AG04450 (cell line): ENCODE measurements at regions not wholly inside any gene's neighbourhood (a gene's known extent, or its start where the extent isn't known, plus 50 kb on each side); places are given as distances from the start of the nearest gene placed in this dataset.
A peak's percentile ranks its signal among the peaks of the same experiment; 100 is the strongest.

Source experiments
- CTCF ChIA-PET: fragments of 300-600, 350-600 bp; formaldehyde crosslinking; extraction: SDS; loops from one replicate; lab custom pipeline; 2022; ENCODE audit warnings: antibody characterized with exemption, inconsistent platforms; lab: Charles Lee
- POLR2A ChIA-PET: fragments of 350-600 bp; formaldehyde crosslinking; extraction: SDS; loops from one replicate; lab custom pipeline; 2021; ENCODE audit warnings: antibody characterized with exemption, inconsistent platforms; lab: Yijun Ruan, JAX
- DNase-seq: peaks from one replicate; pipeline ENCODE4 v3.0.0-alpha.2; 2011; ENCODE audit warnings: low read depth, low spot score
- H3K27ac ChIP-seq: one replicate; pipeline ENCODE4 v1.5.1; 2012; ENCODE audit warnings: low read depth, low read length, control low read depth
- H3K27me3 ChIP-seq: one replicate; pipeline ENCODE4 v1.6.0; 2012; ENCODE audit warnings: low read length; ENCODE audit not compliant: control insufficient read depth, insufficient read depth
- H3K4me3 ChIP-seq: 2 replicates; pipeline ENCODE4 v1.5.1; 2011; ENCODE audit warnings: mild to moderate bottlenecking, low read depth, low read length, control low read depth
- H3K9me3 ChIP-seq: 2 replicates; pipeline ENCODE4 v1.5.1; 2012; ENCODE audit warnings: low read length; ENCODE audit not compliant: control insufficient read depth, insufficient read depth
- TF ChIP-seq, protein P1 (sequence below): IDR thresholded peaks from 2 replicates; pipeline ENCODE4 v1.5.1; 2011; ENCODE audit warnings: low read depth, low read length, control low read depth, inconsistent platforms

DNA sequence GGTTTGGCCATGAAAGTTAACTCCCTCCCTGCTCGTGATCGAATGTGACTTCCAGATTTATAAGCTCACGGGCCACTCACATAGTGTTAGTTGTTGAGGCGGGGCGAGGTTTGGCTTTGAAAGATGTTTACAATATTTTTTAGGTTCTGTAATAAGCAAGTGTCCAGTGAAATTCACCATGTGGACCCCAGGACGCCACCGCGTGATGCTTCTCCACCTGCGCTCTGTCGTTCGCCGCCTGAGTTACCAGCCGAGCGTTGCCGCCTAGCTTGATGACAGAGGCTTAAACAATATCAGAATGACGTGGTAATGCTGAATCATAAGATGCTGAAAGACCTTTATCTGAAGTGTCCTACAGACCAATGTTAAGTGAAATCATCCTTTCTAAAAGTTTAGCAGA is 241.0 kb downstream of the MYLK4 start:
- Histone ChIP-seq H3K9me3 (no peaks in the 10 kb centered on the region), H3K27me3 (peaks cover 48% of the 10 kb centered on the region), H3K4me3 (peak overlapping the region; percentile 42), H3K27ac (no peak overlapping the region)
- ChIA-PET POLR2A (no interaction called here), CTCF (interaction anchor here (0.8 kb wide), 1 partner anchor 125 kb away, joined by 3 read pairs; no protein-coding TSS in a partner anchor)
- no peak for DNase-seq
- TF ChIP-seq, protein P1, sequence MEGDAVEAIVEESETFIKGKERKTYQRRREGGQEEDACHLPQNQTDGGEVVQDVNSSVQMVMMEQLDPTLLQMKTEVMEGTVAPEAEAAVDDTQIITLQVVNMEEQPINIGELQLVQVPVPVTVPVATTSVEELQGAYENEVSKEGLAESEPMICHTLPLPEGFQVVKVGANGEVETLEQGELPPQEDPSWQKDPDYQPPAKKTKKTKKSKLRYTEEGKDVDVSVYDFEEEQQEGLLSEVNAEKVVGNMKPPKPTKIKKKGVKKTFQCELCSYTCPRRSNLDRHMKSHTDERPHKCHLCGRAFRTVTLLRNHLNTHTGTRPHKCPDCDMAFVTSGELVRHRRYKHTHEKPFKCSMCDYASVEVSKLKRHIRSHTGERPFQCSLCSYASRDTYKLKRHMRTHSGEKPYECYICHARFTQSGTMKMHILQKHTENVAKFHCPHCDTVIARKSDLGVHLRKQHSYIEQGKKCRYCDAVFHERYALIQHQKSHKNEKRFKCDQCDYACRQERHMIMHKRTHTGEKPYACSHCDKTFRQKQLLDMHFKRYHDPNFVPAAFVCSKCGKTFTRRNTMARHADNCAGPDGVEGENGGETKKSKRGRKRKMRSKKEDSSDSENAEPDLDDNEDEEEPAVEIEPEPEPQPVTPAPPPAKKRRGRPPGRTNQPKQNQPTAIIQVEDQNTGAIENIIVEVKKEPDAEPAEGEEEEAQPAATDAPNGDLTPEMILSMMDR, result no peak

DNA sequence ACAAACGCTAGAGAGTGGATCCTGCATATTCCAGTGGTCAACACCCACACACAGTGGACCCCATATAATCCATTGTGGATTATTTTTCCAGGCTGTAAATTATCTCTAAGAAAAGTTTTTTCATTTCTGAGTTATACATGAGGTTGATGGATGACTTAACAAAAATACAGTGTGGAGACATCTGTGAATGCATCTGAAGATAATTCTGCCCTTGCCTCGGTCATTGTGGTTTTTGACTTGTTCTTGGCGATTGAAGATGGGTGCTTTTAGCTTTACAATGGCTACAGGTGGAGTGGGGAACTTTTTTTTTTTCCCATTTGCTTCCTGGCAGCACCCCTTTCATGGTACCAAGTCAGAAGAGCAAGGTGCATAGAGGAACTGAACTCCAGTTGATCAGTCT is 242.7 kb downstream of the MYLK4 start:
- TF ChIP-seq, protein P1, result no peak
- no peak for DNase-seq
- H3K4me3 ChIP-seq, result no peak overlapping the region
- CTCF ChIA-PET, result no interaction called here
- peaks cover 44% of the 10 kb centered on the region for H3K27me3 ChIP-seq
- no peak overlapping the region for H3K27ac ChIP-seq
- H3K9me3 ChIP-seq, result no peaks in the 10 kb centered on the region
- POLR2A ChIA-PET, result no interaction called here

DNA sequence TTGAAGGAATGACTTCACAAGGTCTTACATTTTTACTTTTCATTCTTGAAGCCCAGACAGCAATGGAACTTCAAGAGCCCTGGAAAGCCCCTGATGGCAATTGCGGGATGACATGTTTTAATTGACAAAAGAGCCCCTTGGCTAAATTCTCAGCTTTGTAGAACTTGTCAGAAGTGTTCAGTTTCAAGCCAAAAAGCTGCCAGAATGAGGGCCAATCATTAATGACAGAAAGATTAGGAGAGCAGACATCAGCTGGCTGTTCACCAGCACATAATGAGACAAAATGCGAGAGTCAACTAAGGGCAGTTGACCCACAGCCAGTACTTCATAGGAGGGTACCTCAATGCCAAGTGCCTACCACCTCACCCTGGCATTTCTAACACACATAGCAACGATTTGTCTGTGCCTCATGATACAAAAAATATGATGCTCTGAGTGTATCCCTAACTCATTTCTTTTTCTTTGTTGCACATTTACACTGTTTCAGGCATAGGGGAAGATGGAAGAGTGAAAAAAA is 243.1 kb downstream of the MYLK4 start:
- DNase-seq, result no peak
- Histone ChIP-seq H3K27me3 (peaks cover 42% of the 10 kb centered on the region), H3K4me3 (no peak overlapping the region), H3K27ac (no peak overlapping the region), H3K9me3 (no peaks in the 10 kb centered on the region)
- TF ChIP-seq, protein P1, result no peak
- CTCF ChIA-PET, result no interaction called here
- POLR2A ChIA-PET, result no interaction called here

DNA sequence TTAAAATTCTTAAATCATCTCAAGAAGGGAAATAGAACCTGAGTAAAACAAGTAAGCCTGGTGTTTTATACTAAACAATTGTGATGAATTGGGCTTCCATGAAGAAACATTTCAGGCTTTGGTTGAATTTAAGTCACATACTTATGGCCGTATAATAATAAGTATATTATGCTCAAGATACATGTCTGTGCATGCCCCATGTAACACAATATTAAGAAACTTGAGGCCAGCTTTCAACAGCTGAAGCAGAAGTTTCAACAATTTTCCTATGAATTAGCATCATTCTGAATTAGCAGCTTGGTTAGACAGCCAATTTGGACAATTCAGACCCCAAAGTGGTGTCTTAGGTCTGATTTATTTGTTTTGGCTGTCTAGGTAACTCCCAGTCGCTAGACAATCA is 243.7 kb downstream of the MYLK4 start:
- H3K9me3 ChIP-seq, result no peaks in the 10 kb centered on the region
- DNase-seq, result no peak
- H3K4me3 ChIP-seq, result no peak overlapping the region
- H3K27me3 ChIP-seq, result peaks cover 37% of the 10 kb centered on the region
- H3K27ac ChIP-seq, result no peak overlapping the region
- TF ChIP-seq, protein P1, result no peak
- ChIA-PET POLR2A (no interaction called here), CTCF (no interaction called here)

DNA sequence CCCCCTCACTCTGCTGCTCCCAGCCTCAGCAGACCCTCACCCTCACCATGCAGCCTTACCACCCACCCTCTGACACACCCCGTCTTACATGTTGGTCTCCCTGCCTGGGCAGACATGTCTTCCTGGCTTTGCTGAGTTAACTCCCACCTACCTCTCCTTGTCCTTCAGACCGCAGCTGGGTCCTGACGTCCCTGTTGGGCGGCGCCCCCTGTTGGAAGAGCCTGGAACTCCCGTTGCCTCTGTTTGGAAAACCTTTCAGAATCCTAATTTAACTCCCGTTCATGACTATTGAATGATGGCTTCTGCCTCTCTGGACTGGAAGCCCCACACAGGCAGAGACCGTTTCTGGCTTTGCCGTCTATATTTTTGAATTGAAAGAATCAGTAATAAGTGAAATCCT is 245.1 kb downstream of the MYLK4 start:
- Histone ChIP-seq H3K9me3 (no peaks in the 10 kb centered on the region), H3K27me3 (peaks cover 38% of the 10 kb centered on the region), H3K27ac (no peak overlapping the region), H3K4me3 (no peak overlapping the region)
- no peak for DNase-seq
- POLR2A ChIA-PET, result no interaction called here
- CTCF ChIA-PET, result no interaction called here
- TF ChIP-seq, protein P1, result peak; percentile 34
